ENCODE measurements at regions not wholly inside any gene's neighbourhood (a gene's known extent, or its start where the extent isn't known, plus 50 kb on each side); places are given as distances from the start of the nearest gene placed in this dataset.
A peak's percentile ranks its signal among the peaks of the same experiment; 100 is the strongest.

GRCh38 chr15:29569533-29570092, 252.7 kb downstream of the TJP1 start:
- TF ChIP-seq, protein P1, sequence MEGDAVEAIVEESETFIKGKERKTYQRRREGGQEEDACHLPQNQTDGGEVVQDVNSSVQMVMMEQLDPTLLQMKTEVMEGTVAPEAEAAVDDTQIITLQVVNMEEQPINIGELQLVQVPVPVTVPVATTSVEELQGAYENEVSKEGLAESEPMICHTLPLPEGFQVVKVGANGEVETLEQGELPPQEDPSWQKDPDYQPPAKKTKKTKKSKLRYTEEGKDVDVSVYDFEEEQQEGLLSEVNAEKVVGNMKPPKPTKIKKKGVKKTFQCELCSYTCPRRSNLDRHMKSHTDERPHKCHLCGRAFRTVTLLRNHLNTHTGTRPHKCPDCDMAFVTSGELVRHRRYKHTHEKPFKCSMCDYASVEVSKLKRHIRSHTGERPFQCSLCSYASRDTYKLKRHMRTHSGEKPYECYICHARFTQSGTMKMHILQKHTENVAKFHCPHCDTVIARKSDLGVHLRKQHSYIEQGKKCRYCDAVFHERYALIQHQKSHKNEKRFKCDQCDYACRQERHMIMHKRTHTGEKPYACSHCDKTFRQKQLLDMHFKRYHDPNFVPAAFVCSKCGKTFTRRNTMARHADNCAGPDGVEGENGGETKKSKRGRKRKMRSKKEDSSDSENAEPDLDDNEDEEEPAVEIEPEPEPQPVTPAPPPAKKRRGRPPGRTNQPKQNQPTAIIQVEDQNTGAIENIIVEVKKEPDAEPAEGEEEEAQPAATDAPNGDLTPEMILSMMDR (IDR thresholded peaks at IDR 0.05; ENCODE audit: insufficient read depth, low read length, missing control alignments), result no peak
- ChIA-PET POLR2A (no interaction called here), CTCF (interaction anchor here (1.0 to 1.5 kb wide), 2 partner anchors 9 to 42 kb away, joined by 3 to 4 read pairs; no protein-coding TSS in a partner anchor)
- no peak for DNase-seq (ENCODE audit: low read depth, low spot score)
- peak overlapping the region; percentile 57 for H3K4me3 ChIP-seq (ENCODE audit: low read depth, low read length)

- DNase-seq (ENCODE audit: low read depth, low spot score), result no peak
- ChIA-PET CTCF (interaction anchor here (0.9 to 1.5 kb wide), 4 partner anchors 9 to 429 kb away, joined by 3 to 4 read pairs (median 3); no protein-coding TSS in a partner anchor), POLR2A (no interaction called here)
- TF ChIP-seq, protein P1 (IDR thresholded peaks at IDR 0.05; ENCODE audit: insufficient read depth, low read length, missing control alignments), result peak; percentile 2
- H3K4me3 ChIP-seq (ENCODE audit: low read depth, low read length), result no peak overlapping the region
Observed at GRCh38 chr15:29568840-29569532, 253.3 kb downstream of the TJP1 start.

DNA sequence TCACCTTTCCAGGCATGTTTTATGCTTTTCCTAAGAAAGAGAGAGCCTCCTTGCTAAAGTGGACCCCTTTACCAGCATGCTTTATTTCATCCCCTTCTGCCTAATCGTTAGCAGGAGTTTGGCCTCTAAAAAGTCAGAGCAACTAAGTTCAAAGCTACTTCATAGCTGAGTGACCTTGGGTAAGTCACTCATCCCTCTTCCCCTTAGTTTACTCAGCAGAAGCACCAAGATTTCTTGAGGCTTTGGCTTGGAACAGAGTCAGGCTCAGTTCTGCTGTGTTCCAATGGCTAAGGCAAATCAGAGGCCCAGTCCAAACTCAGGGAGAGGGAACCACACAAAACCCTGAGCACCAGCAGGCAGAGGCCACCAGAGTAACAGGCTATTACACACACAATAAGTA, 254.9 kb downstream of the TJP1 start:
- ChIA-PET CTCF (no interaction called here), POLR2A (no interaction called here)
- DNase-seq (ENCODE audit: low read depth, low spot score), result no peak
- TF ChIP-seq, protein P1 (IDR thresholded peaks at IDR 0.05; ENCODE audit: insufficient read depth, low read length, missing control alignments), result no peak
- H3K4me3 ChIP-seq (ENCODE audit: low read depth, low read length), result no peak overlapping the region

DNA sequence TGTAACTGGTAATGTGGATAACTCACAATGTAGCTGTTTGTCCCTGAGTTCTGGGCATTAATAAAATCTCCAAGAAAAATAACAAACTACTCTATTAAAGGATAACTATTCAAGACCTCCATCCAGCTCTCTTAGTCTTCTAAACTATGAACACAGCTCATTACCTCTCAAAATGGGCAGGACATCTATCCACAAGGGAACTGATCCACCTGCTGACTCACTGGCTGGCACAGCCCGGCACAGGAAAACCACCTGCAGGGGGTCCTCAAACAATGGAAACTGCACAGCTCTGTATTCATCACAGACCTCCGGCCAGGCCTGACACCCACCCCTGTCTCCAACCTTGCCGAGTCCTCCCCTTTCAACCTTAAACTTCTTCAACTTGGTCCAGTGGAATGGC, 255.4 kb downstream of the TJP1 start:
- H3K4me3 ChIP-seq (ENCODE audit: low read depth, low read length), result no peak overlapping the region
- ChIA-PET CTCF (no interaction called here), POLR2A (no interaction called here)
- no peak for DNase-seq (ENCODE audit: low read depth, low spot score)
- TF ChIP-seq, protein P1 (IDR thresholded peaks at IDR 0.05; ENCODE audit: insufficient read depth, low read length, missing control alignments), result no peak

- TF ChIP-seq, protein P1 (IDR thresholded peaks at IDR 0.05; ENCODE audit: insufficient read depth, low read length, missing control alignments), result no peak
- DNase-seq (ENCODE audit: low read depth, low spot score), result no peak
- H3K4me3 ChIP-seq (ENCODE audit: low read depth, low read length), result no peak overlapping the region
- CTCF ChIA-PET, result no interaction called here
- POLR2A ChIA-PET, result no interaction called here
Observed at GRCh38 chr15:29563112-29563511, 259.2 kb downstream of the TJP1 start.

GRCh38 chr15:29560896-29561295, 261.4 kb downstream of the TJP1 start:
- no peak overlapping the region for H3K4me3 ChIP-seq (ENCODE audit: low read depth, low read length)
- POLR2A ChIA-PET, result no interaction called here
- TF ChIP-seq, protein P1 (IDR thresholded peaks at IDR 0.05; ENCODE audit: insufficient read depth, low read length, missing control alignments), result no peak
- CTCF ChIA-PET, result interaction anchor here (1.2 to 1.5 kb wide), 2 partner anchors 8 to 11 kb away, joined by 3 to 4 read pairs; no protein-coding TSS in a partner anchor
- DNase-seq (ENCODE audit: low read depth, low spot score), result no peak
